GM12873 (cell line): ENCODE measurements at regions not wholly inside any gene's neighbourhood (a gene's known extent, or its start where the extent isn't known, plus 50 kb on each side); places are given as distances from the start of the nearest gene placed in this dataset.

Experiments used
- TF ChIP-seq, protein P1 (sequence below): IDR thresholded peaks from 2 replicates; pipeline ENCODE4 v1.5.1; 2012; ENCODE audit warnings: low read depth, mild to moderate bottlenecking, moderate library complexity, low read length, control low read depth; ENCODE audit not compliant: insufficient read depth; ENCODE audit errors: missing control alignments

DNA sequence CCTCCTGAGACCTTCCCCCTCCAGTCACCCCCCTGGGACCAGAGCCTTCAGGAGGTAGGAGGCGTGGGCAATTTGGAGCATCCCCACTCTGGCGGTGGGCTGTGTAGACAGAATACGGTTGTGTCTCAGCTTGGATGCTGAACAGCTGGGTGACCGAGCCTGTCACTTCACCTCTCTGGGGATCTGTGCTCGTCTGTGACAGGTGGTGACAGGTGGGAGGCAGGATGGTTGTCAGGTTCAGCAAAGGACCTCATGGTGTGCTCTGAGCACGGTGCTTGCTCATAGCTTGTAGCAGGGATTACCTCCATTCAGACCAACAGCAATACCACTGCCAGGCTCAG, 186.5 kb upstream of the HS6ST1 start:
- TF ChIP-seq, protein P1, sequence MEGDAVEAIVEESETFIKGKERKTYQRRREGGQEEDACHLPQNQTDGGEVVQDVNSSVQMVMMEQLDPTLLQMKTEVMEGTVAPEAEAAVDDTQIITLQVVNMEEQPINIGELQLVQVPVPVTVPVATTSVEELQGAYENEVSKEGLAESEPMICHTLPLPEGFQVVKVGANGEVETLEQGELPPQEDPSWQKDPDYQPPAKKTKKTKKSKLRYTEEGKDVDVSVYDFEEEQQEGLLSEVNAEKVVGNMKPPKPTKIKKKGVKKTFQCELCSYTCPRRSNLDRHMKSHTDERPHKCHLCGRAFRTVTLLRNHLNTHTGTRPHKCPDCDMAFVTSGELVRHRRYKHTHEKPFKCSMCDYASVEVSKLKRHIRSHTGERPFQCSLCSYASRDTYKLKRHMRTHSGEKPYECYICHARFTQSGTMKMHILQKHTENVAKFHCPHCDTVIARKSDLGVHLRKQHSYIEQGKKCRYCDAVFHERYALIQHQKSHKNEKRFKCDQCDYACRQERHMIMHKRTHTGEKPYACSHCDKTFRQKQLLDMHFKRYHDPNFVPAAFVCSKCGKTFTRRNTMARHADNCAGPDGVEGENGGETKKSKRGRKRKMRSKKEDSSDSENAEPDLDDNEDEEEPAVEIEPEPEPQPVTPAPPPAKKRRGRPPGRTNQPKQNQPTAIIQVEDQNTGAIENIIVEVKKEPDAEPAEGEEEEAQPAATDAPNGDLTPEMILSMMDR, result no peak

DNA sequence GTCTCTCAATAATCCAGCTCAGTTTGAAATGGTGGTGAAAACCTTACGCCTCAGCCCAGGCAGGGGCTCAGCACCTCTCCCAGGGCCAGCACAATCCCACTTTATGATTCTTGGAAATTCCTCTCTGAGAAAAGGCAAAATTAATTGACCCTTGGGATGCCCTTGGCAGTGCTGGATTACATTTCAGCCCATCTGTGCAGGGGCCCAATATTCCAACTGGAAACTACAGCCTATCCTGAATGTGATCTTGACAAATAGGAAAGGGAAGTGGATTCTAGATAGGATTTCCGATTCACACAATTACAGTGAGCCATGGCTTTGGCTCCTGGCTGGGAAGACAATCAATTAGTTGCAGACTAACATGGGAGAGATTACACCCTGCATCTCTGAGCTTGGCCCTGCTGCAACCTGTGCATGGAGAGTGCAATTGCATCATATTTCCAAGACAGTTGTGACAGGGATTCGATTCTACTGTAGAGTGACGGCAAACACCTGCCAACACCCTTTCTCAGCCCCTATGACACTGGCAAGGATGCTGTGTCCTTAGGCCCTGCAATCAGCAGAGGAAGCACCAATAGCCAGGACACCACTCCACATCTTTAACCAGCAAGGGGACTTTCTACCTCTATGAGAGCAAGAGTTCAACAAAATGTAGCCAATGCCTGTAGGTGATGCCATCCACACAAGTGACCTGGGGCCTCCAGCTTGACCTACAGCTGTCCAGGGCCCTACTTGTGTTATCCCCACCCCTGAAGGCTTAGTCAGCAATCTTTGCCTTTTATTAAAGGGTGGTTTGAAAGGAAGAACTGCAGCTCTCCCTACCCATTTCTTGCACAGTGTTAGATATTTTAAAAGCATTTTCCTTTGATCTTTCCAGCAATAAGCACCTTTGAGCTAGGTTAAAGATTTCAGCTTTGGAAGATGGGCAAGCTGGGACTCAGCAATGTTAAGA, 187.2 kb upstream of the HS6ST1 start:
- TF ChIP-seq, protein P1, result no peak

DNA sequence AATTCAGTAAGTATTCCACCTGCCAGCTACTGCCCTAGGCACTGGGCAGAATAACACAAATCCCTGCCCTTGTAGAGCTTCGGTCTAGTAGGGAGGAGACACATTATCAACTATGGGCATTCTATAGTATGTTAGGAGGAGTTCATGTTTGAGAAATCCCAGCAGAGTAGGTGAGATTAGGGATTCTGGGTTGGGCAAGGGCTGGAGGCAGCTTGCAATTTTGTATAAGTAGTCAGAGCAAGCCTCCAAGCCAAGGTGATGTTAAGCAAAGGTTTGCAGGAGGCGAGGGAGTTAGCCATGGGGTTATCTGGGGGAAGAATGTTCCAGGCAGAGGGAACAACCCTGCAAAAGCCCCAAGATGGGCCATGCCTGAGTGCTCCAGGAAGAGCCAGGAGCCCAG, 187.9 kb upstream of the HS6ST1 start:
- TF ChIP-seq, protein P1, result no peak

DNA sequence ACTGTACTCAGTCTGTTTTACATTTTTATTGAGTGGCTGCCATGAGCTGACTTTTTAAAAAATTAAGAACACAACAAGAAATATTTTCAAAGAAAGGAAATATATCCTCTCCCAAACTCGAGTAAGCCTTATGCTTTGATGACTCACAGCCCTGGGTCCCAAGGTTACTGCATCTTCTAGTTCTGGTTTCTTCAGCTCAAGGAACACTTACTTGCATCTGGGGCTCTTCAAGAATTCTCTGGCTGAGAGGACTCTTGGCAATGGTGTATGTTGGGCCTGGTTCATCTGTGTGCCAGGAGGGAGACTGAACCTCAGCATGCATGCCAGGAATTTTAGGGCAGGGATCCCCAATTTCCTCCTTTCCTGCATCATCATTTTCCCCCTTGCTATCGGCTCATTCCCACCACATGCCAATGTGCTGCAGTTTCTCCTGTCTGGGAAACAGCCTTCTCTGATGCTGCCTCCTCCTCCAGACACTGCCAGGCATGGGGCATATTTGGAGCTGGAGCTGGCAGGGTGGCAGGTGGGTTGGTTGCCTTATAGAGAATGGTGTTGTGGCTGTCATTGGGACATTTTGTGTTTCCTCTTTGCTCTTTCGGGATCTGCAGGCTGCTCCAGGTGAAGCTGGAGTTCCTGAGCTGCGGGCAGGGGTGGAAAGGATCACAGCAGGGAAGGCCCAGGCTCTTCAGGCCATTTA, 192.2 kb upstream of the HS6ST1 start:
- TF ChIP-seq, protein P1, result no peak

DNA sequence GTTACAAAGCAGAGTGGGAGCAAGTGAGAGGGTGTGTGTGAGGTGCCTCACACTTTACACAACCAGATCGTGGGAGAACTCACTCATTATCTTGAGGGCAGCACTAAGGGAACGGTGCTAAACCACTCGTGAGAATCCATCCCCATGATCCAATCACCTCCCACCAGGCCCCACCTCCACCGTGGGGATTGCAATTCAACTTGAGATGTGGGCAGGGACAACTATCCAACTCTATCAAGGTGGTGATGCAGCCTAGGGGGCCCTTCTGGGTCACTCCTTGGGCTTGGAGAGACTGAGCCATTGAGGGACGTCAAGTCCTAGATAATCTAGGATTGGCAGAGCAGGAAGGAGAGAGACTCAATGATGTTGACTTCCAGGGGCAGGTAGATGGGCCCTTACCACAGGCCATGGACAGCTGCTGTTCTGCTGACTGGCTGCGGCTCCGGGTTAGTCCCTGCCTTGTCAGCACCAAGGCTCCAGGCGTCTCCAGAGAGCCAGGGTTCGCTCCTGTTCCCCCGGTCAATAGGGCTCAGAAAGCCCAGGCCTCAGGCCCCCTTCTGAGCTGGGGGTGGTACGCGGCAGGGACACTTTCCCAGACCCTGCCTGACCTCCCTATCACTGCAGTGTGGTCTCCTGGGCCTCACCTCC, 193.2 kb upstream of the HS6ST1 start:
- TF ChIP-seq, protein P1, result no peak

DNA sequence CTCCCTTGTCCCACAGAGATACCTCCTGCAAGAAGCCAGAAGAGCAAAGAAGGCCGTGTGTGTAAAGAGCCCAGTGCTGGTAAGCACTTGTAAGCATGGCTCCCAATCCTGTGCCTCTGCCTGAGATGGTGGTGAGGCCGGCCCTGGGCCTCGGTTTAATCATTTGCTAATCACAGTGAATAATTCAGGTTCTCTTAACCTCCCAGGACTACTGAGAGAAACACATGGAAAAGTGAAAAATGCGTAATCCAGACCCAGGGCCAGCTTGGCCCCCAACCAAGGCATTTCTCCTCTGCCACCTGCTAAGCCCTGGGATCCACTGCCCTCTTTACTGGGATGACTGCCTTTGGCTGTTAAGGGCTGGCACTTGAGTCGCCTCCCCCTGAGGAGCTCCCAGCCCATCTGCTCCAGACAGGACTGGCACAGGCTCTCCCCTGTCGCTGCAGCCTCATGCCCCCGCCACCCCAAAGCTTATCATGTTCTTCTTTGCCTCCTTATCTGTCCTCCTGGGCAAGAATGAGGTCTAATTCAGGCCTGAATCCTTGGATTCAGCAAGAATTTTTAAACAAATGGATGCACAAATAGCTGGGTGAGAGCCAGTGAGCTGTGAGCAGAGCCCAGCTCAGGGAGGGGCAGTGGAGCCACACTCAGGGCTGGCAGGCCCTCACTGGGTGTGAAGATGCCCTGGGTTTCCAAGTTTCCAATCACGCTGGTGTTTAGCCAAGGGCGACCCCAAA, 193.9 kb upstream of the HS6ST1 start:
- TF ChIP-seq, protein P1, result no peak
